Left kidney (tissue), 1 donor: ENCODE measurements at regions not wholly inside any gene's neighbourhood (a gene's known extent, or its start where the extent isn't known, plus 50 kb on each side); places are given as distances from the start of the nearest gene placed in this dataset.
"Not testable (repeated sequence)": the region's sequence is repeated elsewhere in the genome, so short reads cannot be mapped to it uniquely, and the experiment has no call there.

Experiments
- DNase-seq: peaks from one replicate; pipeline ENCODE4 v3.0.0-alpha.2; 2013

GRCh38 chrX:65879977-65880799 lies 159.7 kb downstream of the VSIG4 start:
- no peak for DNase-seq

GRCh38 chrX:65878456-65878855 lies 161.4 kb downstream of the VSIG4 start:
- no peak for DNase-seq

GRCh38 chrX:65877953-65878352 lies 161.9 kb downstream of the VSIG4 start:
- no peak for DNase-seq

- not testable (repeated sequence) for DNase-seq
Observed at GRCh38 chrX:65875614-65876013, 164.3 kb downstream of the VSIG4 start.

- DNase-seq: no peak
Observed at GRCh38 chrX:65874765-65875164, 165.1 kb downstream of the VSIG4 start.

GRCh38 chrX:65874110-65874509 lies 165.8 kb downstream of the VSIG4 start:
- no peak for DNase-seq

GRCh38 chrX:65873385-65873784 lies 166.5 kb downstream of the VSIG4 start:
- no peak for DNase-seq

- no peak for DNase-seq
Observed at GRCh38 chrX:65871671-65872311, 168.1 kb downstream of the VSIG4 start.

- not testable (repeated sequence) for DNase-seq
Observed at GRCh38 chrX:65870544-65870943, 169.3 kb downstream of the VSIG4 start.

GRCh38 chrX:65866773-65867172 lies 173.1 kb downstream of the VSIG4 start:
- no peak for DNase-seq

GRCh38 chrX:65866146-65866545 lies 173.7 kb downstream of the VSIG4 start:
- DNase-seq: no peak

- DNase-seq: no peak
Observed at GRCh38 chrX:65862638-65863037, 177.2 kb downstream of the VSIG4 start.

- no peak for DNase-seq
Observed at GRCh38 chrX:65859299-65859698, 180.6 kb downstream of the VSIG4 start.

GRCh38 chrX:65854437-65854836 lies 185.4 kb downstream of the VSIG4 start:
- DNase-seq: not testable (repeated sequence)

GRCh38 chrX:65851306-65851705 lies 183.9 kb downstream of the MSN start:
- not testable (repeated sequence) for DNase-seq

GRCh38 chrX:65850821-65851220 lies 183.4 kb downstream of the MSN start:
- DNase-seq: not testable (repeated sequence)

- no peak for DNase-seq
Observed at GRCh38 chrX:65846974-65847373, 179.5 kb downstream of the MSN start.

- DNase-seq: no peak
Observed at GRCh38 chrX:65841263-65841662, 173.8 kb downstream of the MSN start.

- no peak for DNase-seq
Observed at GRCh38 chrX:65838674-65839073, 171.2 kb downstream of the MSN start.

GRCh38 chrX:65837875-65838549 lies 170.6 kb downstream of the MSN start:
- no peak for DNase-seq

- DNase-seq: no peak
Observed at GRCh38 chrX:65831268-65831667, 163.8 kb downstream of the MSN start.

- no peak for DNase-seq
Observed at GRCh38 chrX:65828599-65828998, 161.1 kb downstream of the MSN start.

- not testable (repeated sequence) for DNase-seq
Observed at GRCh38 chrX:65825226-65825625, 157.8 kb downstream of the MSN start.
